ENCODE measurements at regions not wholly inside any gene's neighbourhood (a gene's known extent, or its start where the extent isn't known, plus 50 kb on each side); places are given as distances from the start of the nearest gene placed in this dataset.

GRCh38 chr2:128735296-128735960, 416.8 kb upstream of the HS6ST1 start:
- TF ChIP-seq, protein P1, sequence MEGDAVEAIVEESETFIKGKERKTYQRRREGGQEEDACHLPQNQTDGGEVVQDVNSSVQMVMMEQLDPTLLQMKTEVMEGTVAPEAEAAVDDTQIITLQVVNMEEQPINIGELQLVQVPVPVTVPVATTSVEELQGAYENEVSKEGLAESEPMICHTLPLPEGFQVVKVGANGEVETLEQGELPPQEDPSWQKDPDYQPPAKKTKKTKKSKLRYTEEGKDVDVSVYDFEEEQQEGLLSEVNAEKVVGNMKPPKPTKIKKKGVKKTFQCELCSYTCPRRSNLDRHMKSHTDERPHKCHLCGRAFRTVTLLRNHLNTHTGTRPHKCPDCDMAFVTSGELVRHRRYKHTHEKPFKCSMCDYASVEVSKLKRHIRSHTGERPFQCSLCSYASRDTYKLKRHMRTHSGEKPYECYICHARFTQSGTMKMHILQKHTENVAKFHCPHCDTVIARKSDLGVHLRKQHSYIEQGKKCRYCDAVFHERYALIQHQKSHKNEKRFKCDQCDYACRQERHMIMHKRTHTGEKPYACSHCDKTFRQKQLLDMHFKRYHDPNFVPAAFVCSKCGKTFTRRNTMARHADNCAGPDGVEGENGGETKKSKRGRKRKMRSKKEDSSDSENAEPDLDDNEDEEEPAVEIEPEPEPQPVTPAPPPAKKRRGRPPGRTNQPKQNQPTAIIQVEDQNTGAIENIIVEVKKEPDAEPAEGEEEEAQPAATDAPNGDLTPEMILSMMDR (conservative IDR thresholded peaks at IDR 0.05; ENCODE audit: low read depth, low read length): no peak
- no peak for TF ChIP-seq EZH2 (IDR thresholded peaks at IDR 0.05; ENCODE audit: borderline replicate concordance, low read depth, low read length, poor library complexity, severe bottlenecking)

Measured in A673 (cell line).